Stimulated activated naive CD4-positive, alpha-beta T cell treated with Interleukin-2 at 50 U/mL for 16 hours (primary cell): ENCODE measurements at regions not wholly inside any gene's neighbourhood (a gene's known extent, or its start where the extent isn't known, plus 50 kb on each side); places are given as distances from the start of the nearest gene placed in this dataset.
"Not testable (repeated sequence)": the region's sequence is repeated elsewhere in the genome, so short reads cannot be mapped to it uniquely, and the experiment has no call there.

Experiments
- DNase-seq: peaks from one replicate; lab custom pipeline; 2025; lab: John Stamatoyannopoulos, UW

DNA sequence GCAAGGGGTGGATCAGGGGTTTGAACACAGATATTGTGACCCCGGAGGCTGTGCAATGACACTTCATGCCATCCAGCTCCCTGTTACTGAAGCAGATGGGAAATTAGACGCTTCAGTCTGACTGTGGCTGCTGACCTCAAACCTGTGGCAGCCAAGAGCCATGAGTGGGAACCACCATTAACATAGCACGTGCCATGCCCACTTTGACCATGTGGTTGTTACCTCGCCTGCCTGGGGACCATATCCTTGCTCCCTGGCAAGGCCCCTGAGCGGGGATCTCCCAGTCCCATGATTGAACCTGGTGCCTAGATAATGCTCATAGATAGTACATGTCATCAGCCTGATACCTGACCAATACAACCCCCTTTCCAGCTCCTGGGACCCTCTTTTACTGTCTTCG is 68.9 kb downstream of the CYP26B1 start:
- no peak for DNase-seq

DNA sequence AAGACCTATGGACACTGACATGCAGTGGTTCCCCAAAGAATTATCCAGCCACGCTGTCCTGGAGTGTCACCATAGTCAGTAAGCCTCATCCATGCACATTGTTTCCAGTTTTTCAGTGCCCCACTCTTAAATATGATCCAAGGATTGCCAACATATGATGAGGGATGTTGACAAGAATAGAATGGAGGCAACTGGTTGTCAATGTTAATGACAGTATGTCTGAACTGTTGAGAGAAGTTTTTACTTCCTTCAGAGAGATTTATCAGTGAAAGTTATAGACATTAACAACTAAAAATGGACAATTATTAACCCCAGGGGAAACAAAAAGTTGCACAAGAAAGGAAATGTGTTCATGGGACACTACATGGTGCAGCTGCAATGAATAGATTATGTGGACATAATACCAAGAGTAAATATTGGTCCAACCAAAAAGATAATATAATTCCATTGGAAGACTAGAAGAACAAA is 69.9 kb downstream of the CYP26B1 start:
- DNase-seq, result no peak

DNA sequence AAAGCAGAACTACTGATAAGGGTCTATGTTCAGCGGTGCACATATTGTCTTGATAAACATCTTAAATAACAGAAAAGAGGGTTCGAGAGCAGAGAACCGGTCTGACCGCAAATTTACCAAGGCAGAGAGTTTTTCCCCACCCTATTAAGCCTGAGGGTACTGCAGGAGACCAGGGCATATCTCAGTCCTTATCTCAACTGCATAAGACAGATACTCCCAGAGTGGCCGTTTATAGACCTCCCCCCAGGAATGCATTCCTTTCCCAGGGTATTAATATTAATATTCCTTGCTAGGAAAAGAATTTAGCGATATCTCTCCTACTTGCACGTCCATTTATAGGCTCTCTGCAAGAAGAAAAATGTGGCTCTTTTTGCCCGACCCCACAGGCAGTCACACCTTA is 74.3 kb downstream of the CYP26B1 start:
- not testable (repeated sequence) for DNase-seq

DNA sequence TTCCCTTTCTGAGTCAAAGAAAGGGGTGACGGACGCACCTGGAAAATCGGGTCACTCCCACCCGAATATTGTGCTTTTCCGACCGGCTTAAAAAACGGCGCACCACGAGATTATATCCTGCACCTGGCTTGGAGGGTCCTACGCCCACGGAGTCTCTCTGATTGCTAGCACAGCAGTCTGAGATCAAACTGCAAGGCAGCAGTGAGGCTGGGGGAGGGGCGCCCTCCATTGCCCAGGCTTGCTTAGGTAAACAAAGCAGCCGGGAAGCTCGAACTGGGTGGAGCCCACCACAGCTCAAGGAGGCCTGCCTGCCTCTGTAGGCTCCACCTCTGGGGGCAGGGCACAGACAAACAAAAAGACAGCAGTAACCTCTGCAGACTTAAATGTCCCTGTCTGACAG is 83.5 kb downstream of the CYP26B1 start:
- not testable (repeated sequence) for DNase-seq

DNA sequence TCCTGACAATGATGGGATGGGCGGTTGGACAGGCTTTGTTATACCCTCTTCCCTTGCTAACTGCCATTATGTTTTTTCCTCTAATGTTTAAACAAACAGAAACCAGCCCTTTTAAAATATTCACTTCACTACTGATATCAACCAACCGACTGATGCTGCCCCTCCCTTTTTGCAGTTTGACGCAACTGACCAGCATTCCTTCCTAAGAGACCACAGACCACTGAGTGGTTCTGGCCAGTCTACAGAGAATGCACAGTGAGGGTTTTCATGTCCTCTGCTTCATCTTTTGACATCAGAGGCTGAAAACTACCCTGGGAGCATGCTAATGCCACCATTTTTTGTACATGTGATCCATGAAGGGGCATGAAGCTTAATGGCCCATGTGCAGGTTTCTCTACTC is 85.3 kb downstream of the CYP26B1 start:
- DNase-seq, result no peak

DNA sequence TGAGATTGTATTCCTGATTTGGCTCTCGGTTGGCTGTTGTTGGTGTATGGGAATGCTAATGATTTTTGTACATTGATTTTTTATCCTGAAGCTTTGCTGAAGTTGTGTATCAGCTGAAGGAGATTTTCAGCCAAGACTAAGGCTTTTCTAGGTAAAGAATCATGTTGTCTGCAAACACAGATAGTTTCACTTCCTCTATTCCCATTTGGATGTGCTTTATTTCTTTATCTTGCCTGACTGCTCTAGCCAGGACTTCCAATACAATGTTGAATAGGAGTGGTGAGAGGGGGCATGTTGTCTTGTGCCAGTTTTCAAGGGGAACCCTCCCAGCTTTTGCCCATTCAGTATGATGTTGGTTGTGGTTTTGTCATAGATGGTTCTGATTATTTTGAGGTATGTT is 90.4 kb downstream of the CYP26B1 start:
- DNase-seq, result no peak

DNA sequence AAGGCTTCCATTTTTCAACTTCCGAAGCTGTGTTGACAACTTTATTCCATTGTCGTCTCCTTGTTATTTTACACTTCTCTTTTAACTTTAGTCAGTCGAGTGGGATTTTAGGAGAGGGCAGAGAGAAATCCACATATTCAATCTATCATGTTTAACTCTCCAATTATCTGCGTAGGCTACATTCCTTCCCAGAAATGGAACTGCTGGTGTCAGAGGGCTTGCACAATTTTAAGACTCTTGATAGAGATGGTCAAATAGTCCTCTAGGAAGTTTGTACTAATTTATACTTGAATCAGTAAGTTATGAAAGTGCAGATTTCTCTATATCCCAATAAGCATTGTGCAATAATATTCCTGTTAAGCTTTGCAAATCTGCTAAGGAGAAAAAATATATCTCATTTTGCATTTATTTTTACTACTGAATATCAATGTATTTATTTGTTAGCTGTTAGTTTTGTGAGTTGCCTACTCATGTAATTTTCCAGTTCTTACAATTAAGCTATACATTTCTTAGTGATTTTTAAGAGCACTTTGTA is 95.6 kb downstream of the CYP26B1 start:
- no peak for DNase-seq

DNA sequence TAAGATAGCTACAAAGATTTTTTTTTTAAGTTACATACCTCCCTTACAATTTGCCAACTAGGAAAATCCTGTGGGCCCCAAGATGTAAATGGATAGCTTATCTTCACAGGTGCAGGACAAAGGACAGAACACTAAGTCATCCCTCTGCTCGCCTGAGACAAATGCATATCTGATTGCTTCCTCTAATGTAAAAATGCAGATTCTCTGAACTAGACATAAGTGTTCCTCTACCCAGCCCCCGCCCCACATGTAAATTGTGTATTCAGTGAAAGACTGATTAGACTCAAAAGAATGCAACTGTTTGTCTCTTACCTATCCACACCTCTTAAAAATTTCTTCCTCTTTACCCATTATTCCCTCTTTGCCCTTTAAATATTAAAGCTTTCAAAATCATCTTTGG is 96.5 kb downstream of the CYP26B1 start:
- no peak for DNase-seq

DNA sequence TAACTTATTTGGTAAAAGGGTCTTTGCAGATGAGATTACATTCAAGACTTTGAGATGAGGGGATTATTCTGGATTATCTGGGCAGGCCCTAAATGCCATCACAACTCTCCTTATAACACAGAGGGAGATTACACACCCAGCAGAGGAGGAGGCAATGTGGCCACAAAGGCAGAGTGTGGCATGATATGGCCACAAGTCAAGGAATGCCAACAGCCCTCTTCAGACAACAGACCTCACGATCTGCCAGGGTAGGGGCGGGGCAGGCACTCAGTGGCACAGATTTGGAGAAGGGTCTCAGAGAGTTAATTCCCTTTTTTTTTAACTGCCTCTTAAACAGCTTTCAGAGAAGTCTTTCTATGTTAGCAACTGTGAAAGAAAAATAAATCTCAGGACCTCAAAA is 96.9 kb downstream of the CYP26B1 start:
- DNase-seq, result no peak

DNA sequence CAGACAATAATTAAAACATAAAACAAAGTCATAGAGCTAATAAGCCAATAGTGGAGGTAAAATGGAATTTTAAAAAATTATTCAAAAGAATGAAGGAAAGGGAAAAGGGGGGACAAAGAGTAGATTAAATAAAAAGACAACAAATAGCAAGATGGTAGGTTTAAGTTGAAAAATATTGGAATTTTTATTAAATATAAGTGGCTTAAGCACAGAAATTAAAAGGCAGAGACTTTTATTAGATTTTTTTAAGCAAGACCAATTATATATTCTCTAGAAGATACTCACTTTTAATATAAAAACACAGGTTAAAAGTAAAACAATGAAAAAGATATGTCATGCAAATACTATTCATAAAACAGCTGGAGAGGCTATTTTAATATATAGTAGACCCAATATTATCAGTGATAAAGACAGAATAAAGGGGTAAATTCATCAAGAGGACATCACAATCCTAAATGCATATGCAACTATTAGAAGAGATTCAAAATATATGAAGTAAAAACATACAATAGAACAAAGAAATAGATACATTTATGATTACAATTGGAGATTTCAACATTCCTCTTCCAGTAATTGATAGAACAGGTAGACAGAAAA is 98.7 kb downstream of the CYP26B1 start:
- DNase-seq, result no peak

DNA sequence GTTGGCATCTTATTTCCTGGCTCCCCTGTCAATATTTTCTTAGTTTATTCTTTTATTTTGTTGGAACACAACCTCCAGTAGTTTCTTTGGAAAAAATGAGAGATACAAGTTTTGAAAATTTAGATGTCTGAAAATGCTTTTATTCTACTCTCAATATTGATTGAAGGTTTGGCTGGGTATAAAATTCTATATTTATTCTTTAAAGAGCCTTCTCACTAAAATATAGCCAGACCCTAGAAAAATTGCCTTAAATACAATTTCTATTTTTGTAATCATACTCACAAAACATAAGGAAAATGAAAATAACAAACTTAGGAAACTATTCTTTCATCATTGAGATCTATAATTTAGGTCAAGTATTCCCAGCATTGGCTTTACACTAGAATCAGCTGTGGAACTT is 103.7 kb downstream of the CYP26B1 start:
- DNase-seq, result no peak

DNA sequence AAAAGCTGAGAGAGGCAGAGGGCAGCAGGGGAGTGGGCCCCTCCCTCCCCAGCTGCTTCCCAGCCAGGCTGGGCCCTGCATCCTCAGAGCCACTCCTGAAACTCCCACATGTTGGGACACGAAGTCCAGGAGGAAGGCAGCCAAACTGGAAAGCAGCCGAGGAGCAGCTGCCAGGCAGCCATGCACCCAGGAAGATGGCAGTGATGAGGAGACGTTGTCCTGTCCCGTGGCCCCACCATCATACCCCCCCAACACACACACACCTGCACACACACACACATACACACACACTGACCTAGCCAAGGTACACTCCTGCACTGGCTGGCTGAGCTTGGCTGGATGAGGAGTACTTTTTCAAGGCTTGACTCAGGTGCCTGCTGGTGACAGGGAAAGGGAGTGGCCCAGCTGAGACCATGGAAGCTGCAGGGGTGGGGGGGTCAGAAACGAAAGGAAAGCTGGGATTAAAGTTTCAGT is 106.0 kb downstream of the CYP26B1 start:
- no peak for DNase-seq

DNA sequence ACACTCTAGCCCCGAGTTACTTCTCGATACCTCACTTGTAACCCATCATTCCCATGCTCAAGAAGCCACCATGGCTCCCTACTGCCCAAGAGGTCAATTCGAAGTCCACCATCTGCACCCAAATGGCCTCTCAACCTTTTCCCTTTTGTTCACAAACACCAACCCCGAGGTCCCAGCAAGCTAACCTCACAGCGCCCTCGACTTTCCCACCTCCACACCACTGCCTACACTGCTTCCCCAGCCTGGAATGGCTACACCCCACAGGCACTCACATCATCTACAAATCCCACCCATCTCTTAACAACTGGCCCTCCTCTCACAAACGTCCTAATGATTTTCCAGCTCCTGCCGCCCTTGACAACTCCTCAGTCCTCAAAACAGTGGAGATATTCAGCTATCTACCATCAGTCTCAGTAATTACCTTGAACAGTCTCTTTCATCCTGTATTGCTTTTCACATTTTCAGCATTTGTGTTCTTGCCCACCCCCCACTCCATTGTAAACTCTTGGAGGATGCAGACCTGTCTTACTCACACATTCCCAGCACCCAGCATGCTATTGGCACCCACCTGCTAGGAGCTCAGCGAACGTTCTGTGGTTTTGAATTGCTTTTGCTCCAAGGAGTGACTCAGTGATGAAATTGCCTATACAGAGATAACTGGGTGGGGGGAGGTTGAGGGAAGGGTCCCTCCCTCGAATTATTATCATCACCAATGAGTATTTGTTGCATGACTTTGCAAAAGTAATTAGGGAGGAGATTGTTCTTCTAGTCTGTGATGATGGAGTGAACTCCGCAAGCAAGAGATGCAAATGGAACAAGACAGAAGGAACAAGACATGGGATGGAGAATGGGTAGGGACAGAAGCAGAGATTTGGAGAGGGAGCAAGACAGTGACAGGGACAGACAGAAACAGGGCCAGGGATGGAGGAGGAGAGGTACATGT is 106.8 kb downstream of the CYP26B1 start:
- DNase-seq, result no peak

DNA sequence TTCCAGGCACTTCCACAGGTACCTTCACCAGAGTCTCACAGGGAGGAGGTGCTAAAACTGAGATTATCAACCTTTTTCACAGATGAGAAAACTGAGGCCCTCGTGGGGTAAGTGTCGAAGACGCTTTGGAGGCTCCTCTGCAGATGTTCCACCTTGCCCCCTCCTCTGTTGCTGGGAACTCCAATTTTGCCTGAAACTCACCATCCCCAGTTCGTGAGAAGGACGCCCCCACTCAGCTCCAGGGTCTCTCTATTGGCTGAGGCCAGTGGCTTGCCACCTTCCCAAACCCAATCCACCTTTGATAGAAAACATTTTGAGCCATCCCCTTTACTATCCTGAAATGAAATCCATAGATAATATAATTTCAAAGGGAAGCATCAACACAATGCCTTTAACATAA is 109.1 kb downstream of the CYP26B1 start:
- DNase-seq, result no peak

DNA sequence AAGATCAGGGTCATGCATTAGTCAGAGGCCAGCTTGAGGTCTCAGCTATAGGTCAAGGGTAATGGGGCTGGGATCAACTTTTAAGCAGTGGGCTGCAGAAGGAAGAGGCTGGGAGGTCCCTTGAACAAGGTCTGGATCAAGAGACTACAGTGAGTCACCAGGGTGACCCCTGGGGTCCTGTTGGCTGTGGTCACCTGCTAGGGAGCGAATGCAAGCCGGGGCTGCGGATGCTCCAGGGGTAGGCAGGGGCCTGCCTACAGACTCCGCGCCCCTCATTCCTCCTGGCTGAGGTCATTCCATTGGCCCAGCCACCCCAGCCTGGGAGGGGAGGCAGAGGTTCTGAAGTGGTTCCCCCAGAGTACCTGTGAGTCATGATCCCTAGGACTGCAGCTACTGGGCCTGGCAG is 110.4 kb downstream of the CYP26B1 start:
- DNase-seq, result no peak

DNA sequence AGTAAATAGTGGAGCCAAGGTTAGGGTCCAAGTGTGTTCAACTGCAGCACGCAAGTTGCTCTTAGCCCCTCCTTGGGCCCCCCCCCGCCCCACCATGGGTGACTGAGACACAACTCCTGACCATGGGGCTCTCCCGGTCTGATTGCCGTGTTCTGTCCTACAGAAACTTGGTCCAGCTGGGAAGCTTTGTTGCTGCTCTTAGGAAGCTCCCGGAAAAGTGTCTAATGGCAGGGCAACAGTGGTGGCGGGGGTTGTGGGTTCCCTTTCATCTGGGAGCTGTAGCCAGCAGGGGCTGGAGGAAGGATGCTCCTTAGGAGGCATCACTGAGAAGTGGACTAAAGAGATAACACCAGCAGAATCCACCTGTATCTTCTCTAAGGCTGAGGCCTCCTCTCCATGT is 111.1 kb downstream of the CYP26B1 start:
- no peak for DNase-seq

DNA sequence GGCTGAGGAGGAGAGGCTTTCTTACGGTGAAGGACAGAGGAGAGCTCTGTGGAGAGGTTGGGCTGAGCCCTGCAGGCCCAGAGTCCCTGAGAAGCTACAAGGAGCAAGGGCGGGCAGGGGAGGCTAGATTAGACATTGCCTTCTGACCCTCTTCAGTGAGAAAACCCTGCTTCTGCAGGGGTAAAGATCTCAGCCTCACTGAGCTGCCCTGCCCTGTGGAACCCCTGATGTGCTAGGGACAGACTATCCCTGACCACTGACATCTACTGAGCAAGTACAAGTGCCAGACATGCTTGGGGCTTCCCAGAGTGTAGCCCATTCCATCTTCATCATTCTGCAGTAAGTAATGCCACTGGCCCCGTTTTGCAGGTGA is 111.5 kb downstream of the CYP26B1 start:
- no peak for DNase-seq

DNA sequence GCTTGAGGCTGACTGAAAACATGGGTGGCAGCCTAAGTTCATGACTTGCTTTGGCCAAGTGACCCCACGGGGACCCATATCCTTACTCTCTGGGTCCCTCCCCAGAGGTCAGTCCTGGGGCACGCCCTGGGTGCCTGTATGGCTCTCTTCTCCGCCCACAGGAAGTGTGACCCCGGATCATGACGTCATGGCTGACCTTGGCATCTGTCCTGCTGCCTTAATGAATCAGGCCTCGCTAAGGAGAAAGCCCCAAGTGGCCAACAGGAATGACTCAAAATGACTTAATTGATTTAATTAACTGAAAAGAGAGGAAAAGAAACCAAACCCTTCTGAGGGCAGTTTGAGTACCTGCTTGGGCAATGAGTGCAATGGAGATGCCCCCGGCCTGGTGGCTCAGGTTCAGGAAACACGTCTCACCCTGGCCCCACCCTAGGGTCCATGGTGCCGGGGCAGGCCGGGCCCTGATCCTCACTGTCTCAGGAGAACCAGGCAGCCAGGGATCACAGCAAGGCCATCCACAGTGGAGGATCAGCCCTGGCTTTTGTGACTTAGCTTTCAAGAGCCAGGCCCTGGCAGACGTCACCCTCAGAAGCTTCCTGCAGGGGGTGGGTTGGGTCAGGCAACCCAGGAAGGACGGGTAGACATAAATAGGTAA is 112.0 kb downstream of the CYP26B1 start:
- DNase-seq, result no peak

DNA sequence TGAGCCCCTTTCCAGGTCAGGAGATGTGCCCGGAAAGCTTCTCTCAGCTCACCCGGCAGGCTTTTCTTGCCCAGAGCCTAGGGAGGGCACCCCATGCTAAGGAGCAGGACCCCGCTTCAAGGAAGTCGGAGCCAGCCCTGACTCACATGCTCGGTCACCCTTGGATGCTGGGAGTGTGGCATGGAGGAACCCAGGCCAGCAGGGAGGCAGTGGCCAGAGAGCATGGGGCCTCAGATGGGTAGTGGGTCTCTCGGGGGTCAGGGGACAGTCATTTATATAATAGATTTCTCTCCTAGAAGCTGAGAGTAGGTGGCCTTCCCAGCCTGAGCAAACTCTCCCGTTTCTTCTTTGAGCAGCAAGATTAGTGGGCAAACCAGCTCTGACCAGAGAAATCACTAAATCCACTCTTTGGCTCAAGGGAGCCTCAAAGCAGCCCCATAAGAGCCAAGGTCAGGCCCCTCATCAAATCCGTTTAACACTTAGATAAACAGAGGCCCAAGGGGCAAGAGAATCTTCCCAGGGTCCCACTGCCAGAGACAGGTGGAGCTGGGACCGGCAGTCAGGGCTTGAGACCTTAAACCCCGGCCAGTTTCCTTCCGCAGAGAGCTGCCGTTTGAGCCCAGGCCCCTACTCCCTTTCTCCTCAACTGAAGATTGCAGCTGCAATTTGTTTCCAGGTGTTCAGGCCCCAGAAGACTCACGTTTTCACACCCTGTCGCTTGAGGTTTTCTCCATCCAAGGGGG is 113.1 kb downstream of the CYP26B1 start:
- DNase-seq, result no peak

DNA sequence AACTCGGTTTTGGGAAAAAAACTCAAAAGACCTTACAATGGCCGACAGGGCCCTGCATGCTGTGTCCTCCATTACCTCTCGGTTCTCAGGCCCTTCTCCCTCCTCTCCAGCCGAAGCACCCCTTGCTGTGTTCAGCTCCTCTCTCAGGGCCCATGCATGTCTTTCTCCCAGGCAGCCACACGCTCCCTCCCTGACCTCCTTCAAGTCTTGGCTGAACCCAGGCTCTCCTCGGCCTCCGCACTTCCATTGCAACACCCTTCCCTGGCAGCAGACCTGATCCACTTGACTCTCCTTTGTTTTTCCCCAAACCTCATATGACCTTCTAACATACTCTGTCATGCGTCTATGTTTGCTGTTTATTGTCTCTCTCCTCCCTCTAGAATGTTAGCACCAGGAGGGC is 114.0 kb downstream of the CYP26B1 start:
- no peak for DNase-seq

DNA sequence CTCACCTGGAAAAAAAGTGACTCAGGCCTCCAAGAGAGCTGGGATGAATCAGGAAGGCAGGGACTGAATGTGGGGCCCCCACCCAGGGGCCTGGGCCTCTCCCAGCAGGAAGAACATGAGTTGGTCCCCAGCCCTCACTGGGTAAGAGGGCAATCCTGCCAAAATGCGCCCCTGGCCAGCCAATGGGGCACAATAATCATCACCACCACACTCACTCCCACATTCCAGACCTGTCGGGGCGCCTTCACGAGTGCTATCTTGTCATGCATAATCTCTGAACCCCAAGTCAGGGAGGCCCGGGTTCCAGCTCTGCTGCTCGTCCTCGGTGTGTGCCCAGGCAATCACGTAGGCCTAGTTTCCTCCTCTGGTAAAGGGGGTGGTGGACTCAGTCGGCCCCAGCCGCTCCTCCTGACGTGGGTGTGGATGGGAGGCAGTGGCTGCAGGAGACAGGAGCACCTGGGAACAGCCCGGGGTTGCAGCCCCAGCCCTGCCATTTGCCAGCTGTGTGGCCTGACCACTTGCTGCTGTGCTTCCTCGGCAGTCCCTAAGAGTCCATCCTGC is 115.1 kb downstream of the CYP26B1 start:
- no peak for DNase-seq
